K562 (cell line): ENCODE measurements at regions not wholly inside any gene's neighbourhood (a gene's known extent, or its start where the extent isn't known, plus 50 kb on each side); places are given as distances from the start of the nearest gene placed in this dataset.

Experiments used
- SNIP1 ChIP-seq: fragments of 450-650 bp; IDR thresholded peaks from 2 replicates; pipeline ENCODE4 v1.7.1; 2017; ENCODE audit warnings: low read depth, mild to moderate bottlenecking
- TF ChIP-seq, protein P1 (sequence below): sonication (generic); formaldehyde crosslinking; IDR thresholded peaks from 2 replicates; pipeline ENCODE4 v1.9.0; 2022; ENCODE audit warnings: mild to moderate bottlenecking, missing genetic modification reagents

- TF ChIP-seq, protein P1, sequence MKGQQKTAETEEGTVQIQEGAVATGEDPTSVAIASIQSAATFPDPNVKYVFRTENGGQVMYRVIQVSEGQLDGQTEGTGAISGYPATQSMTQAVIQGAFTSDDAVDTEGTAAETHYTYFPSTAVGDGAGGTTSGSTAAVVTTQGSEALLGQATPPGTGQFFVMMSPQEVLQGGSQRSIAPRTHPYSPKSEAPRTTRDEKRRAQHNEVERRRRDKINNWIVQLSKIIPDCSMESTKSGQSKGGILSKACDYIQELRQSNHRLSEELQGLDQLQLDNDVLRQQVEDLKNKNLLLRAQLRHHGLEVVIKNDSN (CRISPR knock-in tag) = no peak
- no peak for TF ChIP-seq SNIP1
These were observed 838.5 kb downstream of the USP25 start for GRCh38 chr21:16568244-16568643.
